HG02885 (cell line): ENCODE measurements at regions not wholly inside any gene's neighbourhood (a gene's known extent, or its start where the extent isn't known, plus 50 kb on each side); places are given as distances from the start of the nearest gene placed in this dataset.
"Not testable (repeated sequence)": the region's sequence is repeated elsewhere in the genome, so short reads cannot be mapped to it uniquely, and the experiment has no call there.

Experiments used
- ATAC-seq: cut with Tn5 transposase; IDR thresholded peaks from one replicate; pipeline ENCODE4 v1.9.1; 2021; ENCODE audit warnings: mild to moderate bottlenecking; ENCODE audit not compliant: unreplicated experiment, poor library complexity

GRCh38 chr2:122720822-122721221 lies 965.4 kb downstream of the TSN start:
- not testable (repeated sequence) for ATAC-seq

GRCh38 chr2:122734766-122735424 lies 979.4 kb downstream of the TSN start:
- ATAC-seq, result no peak

- ATAC-seq, result no peak
Measured at GRCh38 chr2:122736279-122736678, 980.8 kb downstream of the TSN start.

GRCh38 chr2:122737429-122738077 lies 982.1 kb downstream of the TSN start:
- peak; percentile 60 for ATAC-seq

- no peak for ATAC-seq
Measured at GRCh38 chr2:122739732-122740593, 984.5 kb downstream of the TSN start.

- ATAC-seq, result no peak
Measured at GRCh38 chr2:122740594-122740948, 985.1 kb downstream of the TSN start.

- ATAC-seq, result no peak
Measured at GRCh38 chr2:122741403-122741802, 986.0 kb downstream of the TSN start.

- ATAC-seq, result no peak
Measured at GRCh38 chr2:122743021-122743675, 987.7 kb downstream of the TSN start.

- ATAC-seq, result no peak
Measured at GRCh38 chr2:122745603-122746002, 990.2 kb downstream of the TSN start.

- no peak for ATAC-seq
Measured at GRCh38 chr2:122747670-122748069, 992.2 kb downstream of the TSN start.

GRCh38 chr2:122748552-122749011 lies 993.1 kb downstream of the TSN start:
- no peak for ATAC-seq

GRCh38 chr2:122749405-122749804 lies 994.0 kb downstream of the TSN start:
- no peak for ATAC-seq

- no peak for ATAC-seq
Measured at GRCh38 chr2:122750095-122750494, 994.6 kb downstream of the TSN start.

GRCh38 chr2:122750808-122751207 lies 995.4 kb downstream of the TSN start:
- ATAC-seq, result no peak

GRCh38 chr2:122753336-122753735 lies 997.9 kb downstream of the TSN start:
- ATAC-seq, result no peak

GRCh38 chr2:122754561-122754960 lies 999.1 kb downstream of the TSN start:
- no peak for ATAC-seq

- ATAC-seq, result no peak
Measured at GRCh38 chr2:122755281-122755780, 999.9 kb downstream of the TSN start.

GRCh38 chr2:122758967-122759366 lies 1003.5 kb downstream of the TSN start:
- ATAC-seq, result no peak

GRCh38 chr2:122764014-122764413 lies 1008.6 kb downstream of the TSN start:
- no peak for ATAC-seq

GRCh38 chr2:122780251-122780650 lies 1024.8 kb downstream of the TSN start:
- no peak for ATAC-seq
